Retinal pigment epithelial cell (primary cell): ENCODE measurements at regions not wholly inside any gene's neighbourhood (a gene's known extent, or its start where the extent isn't known, plus 50 kb on each side); places are given as distances from the start of the nearest gene placed in this dataset.

Source experiments
- DNase-seq: peaks from one replicate; pipeline ENCODE4 v3.0.0-alpha.2; 2010; ENCODE audit warnings: low read depth
- H3K4me3 ChIP-seq: 2 replicates; pipeline ENCODE4 v1.5.1; 2011; ENCODE audit warnings: mild to moderate bottlenecking, low read length, control low read depth, moderate library complexity
- TF ChIP-seq, protein P1 (sequence below): conservative IDR thresholded peaks from 2 replicates; pipeline ENCODE4 v1.5.1; 2011; ENCODE audit warnings: low read depth, low read length, control low read depth, inconsistent platforms

DNA sequence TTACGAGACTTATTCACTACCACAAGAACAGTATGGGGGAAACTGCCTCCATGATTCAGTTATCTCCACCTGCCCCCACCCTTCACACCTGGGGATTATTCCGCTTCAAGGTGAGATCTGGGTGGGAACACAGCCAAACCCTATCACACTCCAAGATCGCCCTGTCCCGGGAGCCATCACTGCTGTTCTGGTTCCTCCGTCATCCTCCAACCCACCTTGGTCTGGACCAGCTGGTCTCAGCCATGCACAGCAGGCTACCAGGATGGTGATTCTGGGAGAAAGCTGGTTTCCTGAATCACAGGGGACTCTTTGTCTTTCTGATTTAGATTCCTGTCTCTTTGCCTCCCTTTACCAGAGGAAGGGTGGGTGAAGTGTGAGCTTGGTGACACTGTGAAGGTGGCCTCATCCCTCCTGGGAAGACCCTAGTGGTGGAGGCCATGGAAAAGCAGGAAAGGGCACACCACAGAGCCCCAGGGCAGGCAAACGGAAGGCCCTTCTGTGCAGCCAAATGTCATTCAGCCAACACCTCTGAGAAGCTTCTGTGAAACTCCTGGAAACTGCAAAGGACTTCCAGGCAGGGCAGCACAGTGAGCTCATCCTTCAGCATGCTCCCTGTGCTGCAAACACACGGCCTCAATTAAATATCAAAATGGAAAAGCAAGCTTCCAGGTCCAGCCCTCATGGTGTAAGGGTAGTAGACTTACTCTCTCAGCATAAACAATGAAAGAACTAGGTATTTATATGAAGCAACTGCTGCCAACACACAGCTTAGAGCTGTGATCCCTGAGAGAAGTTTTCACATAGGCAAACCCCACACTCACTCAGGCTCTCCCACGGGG is 169.8 kb downstream of the ANKRD60 start:
- TF ChIP-seq, protein P1, sequence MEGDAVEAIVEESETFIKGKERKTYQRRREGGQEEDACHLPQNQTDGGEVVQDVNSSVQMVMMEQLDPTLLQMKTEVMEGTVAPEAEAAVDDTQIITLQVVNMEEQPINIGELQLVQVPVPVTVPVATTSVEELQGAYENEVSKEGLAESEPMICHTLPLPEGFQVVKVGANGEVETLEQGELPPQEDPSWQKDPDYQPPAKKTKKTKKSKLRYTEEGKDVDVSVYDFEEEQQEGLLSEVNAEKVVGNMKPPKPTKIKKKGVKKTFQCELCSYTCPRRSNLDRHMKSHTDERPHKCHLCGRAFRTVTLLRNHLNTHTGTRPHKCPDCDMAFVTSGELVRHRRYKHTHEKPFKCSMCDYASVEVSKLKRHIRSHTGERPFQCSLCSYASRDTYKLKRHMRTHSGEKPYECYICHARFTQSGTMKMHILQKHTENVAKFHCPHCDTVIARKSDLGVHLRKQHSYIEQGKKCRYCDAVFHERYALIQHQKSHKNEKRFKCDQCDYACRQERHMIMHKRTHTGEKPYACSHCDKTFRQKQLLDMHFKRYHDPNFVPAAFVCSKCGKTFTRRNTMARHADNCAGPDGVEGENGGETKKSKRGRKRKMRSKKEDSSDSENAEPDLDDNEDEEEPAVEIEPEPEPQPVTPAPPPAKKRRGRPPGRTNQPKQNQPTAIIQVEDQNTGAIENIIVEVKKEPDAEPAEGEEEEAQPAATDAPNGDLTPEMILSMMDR, result no peak
- H3K4me3 ChIP-seq, result no peak overlapping the region
- no peak for DNase-seq

DNA sequence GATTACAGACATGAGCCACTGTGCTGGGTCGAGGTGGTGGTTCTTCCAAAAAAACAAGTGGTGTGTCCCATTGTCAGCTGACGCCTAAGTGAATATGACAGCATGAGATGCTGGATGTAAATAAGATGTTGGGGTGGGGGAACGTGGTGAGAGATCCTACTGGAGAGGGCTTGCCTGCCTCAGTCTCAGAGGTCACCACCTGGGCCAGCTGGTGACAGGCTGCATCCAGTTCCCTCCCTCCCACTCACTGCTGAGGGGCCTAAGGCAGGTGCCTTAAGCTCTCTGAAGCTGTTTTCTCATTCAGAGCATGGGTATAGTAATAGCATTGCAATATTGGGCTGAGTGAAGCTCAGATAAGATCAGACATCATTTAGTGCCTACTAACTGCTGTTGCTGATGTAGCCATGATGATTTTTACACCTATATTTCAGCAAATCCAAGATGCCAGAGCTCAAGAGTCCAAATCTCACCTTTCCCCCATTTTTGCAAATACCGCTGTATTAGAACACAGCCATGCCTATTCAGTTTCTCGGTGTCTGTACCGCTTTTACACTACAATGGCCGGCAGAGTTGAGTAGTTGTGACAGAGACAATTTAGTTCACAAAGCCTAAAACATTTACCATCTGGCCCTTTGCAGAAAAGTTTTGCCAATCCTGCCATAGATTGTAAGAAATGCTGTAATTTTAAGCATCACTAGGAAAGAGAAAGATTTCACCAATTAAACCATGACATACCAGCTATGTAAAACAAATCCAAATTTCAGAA is 171.3 kb downstream of the ANKRD60 start:
- H3K4me3 ChIP-seq, result no peak overlapping the region
- TF ChIP-seq, protein P1, result no peak
- DNase-seq, result no peak

DNA sequence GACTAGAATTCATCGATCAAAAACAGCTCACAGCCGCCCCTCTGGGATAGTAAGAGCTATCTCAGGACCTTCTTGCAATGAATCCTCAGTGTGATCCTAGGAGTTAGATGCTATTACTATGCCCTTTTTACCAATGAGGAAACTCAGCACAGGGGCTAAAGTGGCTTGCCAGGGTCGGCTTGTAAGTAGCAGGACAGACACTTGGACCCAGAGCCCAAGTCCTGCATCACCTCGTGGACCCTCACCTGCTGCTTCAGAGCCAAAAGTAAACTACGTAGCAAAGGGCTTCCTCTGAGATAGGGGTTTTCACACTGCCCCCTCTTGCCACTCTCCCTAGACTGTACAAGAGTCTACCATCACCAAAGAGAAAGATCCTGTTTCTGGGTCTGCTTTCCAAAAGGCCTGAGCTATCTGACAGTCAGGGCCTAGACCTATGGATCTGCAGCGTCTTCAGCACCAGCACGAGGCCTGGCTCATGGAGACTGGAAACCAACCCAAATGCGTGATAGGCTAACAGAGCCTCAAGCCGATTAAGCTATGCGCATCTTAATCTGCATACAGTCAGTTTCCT is 172.3 kb downstream of the ANKRD60 start:
- TF ChIP-seq, protein P1, result no peak
- no peak for DNase-seq
- H3K4me3 ChIP-seq, result no peak overlapping the region

DNA sequence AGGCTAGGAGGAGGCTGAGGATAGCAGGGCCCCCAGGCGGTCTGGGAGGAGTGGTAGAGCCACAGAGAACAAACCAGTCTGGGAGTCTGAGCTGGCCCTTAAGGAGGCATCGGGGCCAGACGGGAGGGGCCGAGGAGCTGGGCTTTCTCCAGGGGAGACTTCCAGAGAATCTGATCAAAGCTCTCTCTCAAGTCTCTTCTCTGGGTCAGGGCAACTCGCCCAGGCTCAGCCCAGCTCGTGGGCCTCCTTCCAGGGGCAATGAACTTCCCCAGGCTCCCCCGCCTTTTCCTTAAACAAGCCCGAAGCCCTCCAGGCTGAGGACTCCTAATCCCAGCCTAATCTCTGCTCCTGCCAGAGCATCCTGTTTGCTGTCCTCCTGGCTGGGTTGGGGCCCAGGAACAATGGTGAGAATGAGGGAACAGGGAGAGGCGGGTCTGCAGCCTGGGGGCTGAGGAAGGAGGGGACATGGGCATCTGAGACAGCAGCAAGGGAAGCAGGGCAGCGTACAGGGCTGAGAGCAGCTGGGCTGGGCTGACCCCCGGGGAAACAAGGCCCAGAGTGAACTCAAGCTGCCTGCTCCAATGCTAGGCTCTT is 173.6 kb downstream of the ANKRD60 start:
- DNase-seq, result no peak
- TF ChIP-seq, protein P1, result no peak
- no peak overlapping the region for H3K4me3 ChIP-seq

DNA sequence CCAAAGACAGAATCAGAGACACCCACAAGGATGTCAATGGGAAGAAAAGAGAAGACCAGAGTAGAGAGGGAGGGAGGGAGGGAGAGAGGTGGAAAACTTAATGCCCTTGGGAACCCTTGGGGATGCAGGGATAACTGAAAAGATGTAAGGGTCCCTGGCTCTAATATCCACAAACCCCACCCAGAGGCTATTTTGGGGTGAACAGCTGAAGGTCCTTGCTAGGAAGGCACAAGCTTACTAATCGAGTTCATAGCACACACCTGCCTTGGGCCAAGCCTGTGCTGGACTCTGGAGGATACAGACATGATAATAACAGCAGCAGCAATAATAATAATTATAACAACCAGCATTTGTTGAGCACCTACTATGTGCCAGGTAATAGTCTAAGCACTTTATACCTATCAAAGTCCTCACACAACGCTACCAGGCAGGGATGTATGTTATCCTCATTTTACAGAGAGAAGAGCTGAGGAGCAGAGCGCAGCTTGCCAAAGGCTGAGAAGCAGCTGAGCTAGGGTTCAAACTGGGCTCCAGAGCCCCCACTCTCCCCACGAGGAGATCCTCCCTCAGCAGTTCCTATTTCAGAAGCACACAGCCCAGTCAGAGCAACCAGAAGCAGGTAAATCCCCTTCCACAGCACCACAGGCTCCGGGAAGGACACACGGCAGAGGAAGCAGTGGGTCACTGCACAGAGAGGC is 174.2 kb downstream of the ANKRD60 start:
- TF ChIP-seq, protein P1, result no peak
- no peak for DNase-seq
- H3K4me3 ChIP-seq, result no peak overlapping the region

DNA sequence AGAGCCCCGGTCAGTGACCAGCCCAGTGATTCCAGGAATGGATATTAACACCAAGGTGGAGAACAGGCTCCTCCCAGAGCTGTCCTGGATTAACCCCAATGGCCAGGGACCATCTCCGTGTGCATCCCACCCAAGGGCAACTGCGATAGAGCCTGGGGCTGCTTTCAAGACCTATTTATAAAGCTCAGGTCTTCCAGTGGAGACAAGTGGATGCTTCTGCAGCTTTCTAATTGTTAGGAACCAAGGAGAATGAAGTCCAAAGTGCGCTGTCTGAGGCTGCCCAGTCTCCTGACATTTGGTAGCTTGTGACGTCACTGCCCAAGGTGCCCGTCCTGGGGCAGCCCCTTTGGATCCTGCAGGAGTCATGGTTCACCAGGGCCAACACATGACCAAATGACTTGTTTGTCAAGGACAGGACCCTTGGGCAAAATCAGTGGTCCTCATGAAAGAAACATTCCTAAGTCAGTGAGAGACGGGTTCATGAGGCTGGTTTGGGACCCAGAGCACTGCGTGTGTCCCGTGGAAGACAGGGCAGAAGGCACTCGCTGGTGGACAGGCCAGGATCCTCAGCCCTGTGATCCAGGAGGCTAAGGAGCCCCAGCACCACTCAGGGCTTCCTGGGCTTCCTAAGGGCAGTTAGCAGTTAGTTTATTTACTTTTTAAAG is 174.9 kb downstream of the ANKRD60 start:
- DNase-seq, result no peak
- TF ChIP-seq, protein P1, result no peak
- no peak overlapping the region for H3K4me3 ChIP-seq
